GM06990 (cell line): ENCODE measurements at regions not wholly inside any gene's neighbourhood (a gene's known extent, or its start where the extent isn't known, plus 50 kb on each side); places are given as distances from the start of the nearest gene placed in this dataset.

ENCODE experiments used
- DNase-seq: peaks from one replicate; pipeline ENCODE4 v3.0.0-alpha.2; 2011; ENCODE audit not compliant: insufficient read length; ENCODE audit errors: extremely low read depth
- H3K27me3 ChIP-seq: replicated peaks from 2 replicates; pipeline ENCODE4 v1.6.0; 2011; ENCODE audit warnings: low read length; ENCODE audit not compliant: control insufficient read depth, insufficient read depth
- H3K36me3 ChIP-seq: 2 replicates; pipeline ENCODE4 v1.5.1; 2011; ENCODE audit warnings: low read length; ENCODE audit not compliant: control insufficient read depth, insufficient read depth
- H3K4me3 ChIP-seq: replicated peaks from 2 replicates; pipeline ENCODE4 v1.5.1; 2011; ENCODE audit warnings: low read depth, mild to moderate bottlenecking, control low read depth, low read length
- CTCF ChIP-seq: IDR thresholded peaks from 2 replicates; pipeline ENCODE4 v1.5.1; 2011; ENCODE audit warnings: low read length, control low read depth, mild to moderate bottlenecking, inconsistent platforms; ENCODE audit not compliant: insufficient read depth, poor library complexity, severe bottlenecking

GRCh38 chr9:7234144-7234543, 476.4 kb downstream of the KDM4C start:
- Histone ChIP-seq H3K36me3 (no peaks in the 10 kb centered on the region), H3K4me3 (no peak overlapping the region), H3K27me3 (no peaks in the 10 kb centered on the region)
- TF ChIP-seq CTCF = peak; percentile 60
- peak; percentile 9 for DNase-seq

GRCh38 chr9:7229571-7229970, 471.8 kb downstream of the KDM4C start:
- no peak for DNase-seq
- H3K36me3 ChIP-seq = no peaks in the 10 kb centered on the region

GRCh38 chr9:7228726-7229125, 471.0 kb downstream of the KDM4C start:
- no peak for DNase-seq
- Histone ChIP-seq H3K27me3 (no peaks in the 10 kb centered on the region), H3K36me3 (no peaks in the 10 kb centered on the region), H3K4me3 (no peak overlapping the region)
- TF ChIP-seq CTCF = no peak

More at GRCh38 chr9:7229571-7229970, 471.8 kb downstream of the KDM4C start:
- no peaks in the 10 kb centered on the region for H3K27me3 ChIP-seq
- no peak for TF ChIP-seq CTCF
- H3K4me3 ChIP-seq = no peak overlapping the region

DNA sequence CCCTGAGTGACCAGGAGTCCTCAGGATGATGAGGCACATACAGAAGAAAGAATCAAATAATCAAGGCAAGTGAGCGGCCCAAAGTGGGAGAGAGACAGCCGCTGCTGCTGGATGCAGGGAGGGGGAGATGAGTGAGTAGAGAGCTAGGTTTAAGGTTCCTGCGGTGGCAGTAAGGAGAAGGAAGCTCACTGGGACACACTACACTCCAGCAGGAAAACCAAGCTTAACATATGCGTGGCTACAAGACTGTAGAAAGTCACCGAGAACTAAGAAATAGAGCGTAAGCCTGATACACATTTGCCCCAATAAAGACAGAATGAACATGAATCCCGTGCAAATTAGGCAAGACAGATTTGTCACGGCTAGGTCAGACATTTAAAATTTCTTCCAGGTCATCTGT, 470.2 kb downstream of the KDM4C start:
- Histone ChIP-seq H3K4me3 (no peak overlapping the region), H3K27me3 (no peaks in the 10 kb centered on the region), H3K36me3 (no peaks in the 10 kb centered on the region)
- DNase-seq = no peak
- TF ChIP-seq CTCF = no peak

DNA sequence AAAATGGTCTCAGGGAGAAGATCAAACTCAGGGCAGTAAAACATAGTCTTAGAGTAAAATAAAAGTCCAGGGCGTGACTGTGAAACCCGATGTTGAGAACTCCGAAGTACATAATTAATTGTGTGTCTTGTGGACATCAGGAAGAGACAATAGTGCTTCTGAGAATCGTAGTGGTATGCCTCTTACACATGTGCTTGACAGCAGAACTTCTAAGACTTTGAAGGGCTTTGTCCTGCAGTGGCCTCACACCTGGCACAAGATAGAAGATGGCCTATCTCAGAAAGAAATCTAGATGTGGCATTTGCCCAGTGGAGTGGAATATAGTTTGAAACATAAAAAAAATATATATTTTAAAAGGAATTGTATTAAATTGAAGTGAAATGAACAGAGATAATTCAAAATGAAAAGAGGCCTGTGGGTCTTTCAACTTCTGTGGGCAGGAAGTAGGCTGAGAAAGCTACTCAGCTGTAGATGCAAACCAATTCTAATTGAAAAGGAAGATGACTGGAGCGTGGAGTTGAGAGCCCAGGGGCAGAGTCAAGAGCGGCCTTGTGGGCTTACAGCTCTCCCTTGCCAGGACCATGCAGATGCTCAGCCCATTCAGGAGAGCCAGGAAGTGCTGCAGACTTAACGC, 468.4 kb downstream of the KDM4C start:
- Histone ChIP-seq H3K36me3 (no peaks in the 10 kb centered on the region), H3K27me3 (no peaks in the 10 kb centered on the region), H3K4me3 (no peak overlapping the region)
- TF ChIP-seq CTCF = no peak
- DNase-seq = no peak
